Fibroblast of skin of right quadriceps (primary cell): ENCODE measurements at regions not wholly inside any gene's neighbourhood (a gene's known extent, or its start where the extent isn't known, plus 50 kb on each side); places are given as distances from the start of the nearest gene placed in this dataset.

ENCODE experiments used
- DNase-seq: peaks from one replicate; pipeline ENCODE4 v3.0.0-alpha.2; 2013

DNA sequence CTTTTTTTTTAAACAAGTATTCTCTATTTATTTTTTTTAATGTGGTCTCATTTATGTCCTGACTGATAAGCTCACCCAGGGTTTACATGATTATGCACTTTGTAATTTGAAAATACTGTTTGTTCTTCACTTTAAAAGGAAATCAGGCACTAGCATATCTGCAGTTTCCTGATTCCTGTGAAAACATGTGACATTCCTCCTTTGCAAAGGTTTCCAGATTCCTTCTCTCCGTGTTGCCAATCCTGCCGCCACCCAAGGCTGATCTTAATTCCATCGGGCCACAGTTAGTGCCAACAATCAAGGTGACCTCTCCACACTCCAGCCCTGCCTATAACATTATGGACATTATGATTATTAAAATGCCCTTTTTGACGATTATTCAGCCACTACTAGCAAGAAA, 225.4 kb downstream of the PCDH7 start:
- DNase-seq, result no peak

- no peak for DNase-seq
Measured at GRCh38 chr4:30946288-30946687, 226.1 kb downstream of the PCDH7 start.

DNA sequence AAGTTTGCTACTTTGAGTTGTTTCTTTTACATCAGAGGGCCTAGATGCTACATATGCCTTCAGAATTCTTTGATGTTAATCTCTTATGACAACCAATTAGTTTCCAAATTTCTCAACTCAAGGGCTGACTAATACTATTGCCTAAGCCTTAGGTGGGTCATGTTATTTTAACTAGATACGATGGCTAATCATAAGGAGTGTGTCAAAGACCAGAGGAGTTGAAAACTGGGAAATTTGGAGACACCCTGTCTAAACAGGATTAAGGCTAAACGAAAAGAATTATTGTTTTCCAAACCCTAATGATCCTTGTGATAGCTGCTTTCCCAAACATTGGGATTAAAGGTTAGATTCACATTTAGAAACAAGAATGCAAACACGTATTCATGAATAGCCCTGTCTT, 228.5 kb downstream of the PCDH7 start:
- DNase-seq, result peak; percentile 13

DNA sequence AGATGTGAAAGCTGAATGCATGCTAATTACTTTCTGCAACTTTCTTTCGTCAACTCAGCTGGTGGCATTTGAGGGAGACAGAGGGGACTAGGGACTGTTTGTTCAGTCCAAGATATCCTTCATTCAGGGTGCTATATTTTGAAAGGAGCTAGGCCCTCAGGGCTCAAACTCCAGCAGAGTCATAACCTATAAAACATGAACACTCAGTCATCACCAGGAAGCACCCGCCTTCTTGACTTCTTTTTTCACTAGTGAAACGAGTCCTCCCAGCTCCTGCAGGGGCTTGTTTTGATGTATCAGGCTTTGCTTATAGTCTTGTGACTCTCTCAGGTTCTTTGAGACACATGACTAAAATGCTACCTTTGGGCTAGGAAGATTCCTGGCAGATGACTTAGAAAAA, 230.6 kb downstream of the PCDH7 start:
- no peak for DNase-seq

GRCh38 chr4:30952526-30953219, 232.5 kb downstream of the PCDH7 start:
- DNase-seq, result no peak

DNA sequence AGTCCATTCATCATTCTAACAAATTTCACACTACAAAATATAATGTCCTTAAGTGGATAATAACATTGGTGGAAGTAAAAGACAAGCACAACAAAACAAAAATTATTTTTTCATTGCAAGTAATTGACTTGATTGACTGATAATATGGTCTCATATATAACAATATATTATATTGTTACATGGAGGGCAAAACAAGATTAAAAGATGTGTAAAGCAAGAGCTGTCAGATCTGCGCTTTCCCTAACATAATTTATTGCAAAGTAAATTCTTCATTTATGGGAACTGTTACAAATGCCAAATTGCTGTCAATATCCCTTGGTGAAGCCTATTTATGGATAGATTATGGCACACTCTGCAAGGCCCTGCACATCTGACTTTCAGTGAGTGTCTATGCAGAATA, 233.6 kb downstream of the PCDH7 start:
- DNase-seq, result no peak

- DNase-seq, result no peak
Measured at GRCh38 chr4:30956916-30957315, 236.7 kb downstream of the PCDH7 start.

GRCh38 chr4:30957706-30958105, 237.5 kb downstream of the PCDH7 start:
- no peak for DNase-seq

GRCh38 chr4:30959781-30960485, 239.8 kb downstream of the PCDH7 start:
- no peak for DNase-seq

GRCh38 chr4:30962939-30963338, 242.8 kb downstream of the PCDH7 start:
- peak; percentile 7 for DNase-seq

DNA sequence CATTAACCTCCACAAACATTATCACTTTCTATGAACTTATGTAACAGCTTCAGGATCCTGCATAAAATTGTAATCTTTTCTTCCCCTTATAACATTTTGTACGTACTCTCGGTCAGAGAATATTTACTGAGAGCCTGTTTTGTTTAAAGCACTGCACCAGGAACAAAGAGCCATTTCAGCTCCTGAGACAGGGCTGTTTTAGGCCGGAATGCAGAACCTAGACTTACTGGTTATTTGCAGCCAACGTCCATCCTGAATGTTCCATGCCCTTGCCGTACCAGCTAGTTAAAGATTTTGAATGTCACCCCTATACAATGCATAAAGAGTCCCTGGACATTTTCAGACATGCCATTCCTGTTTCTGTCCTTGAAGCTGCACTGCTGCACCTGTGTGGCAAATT, 248.8 kb downstream of the PCDH7 start:
- no peak for DNase-seq

DNA sequence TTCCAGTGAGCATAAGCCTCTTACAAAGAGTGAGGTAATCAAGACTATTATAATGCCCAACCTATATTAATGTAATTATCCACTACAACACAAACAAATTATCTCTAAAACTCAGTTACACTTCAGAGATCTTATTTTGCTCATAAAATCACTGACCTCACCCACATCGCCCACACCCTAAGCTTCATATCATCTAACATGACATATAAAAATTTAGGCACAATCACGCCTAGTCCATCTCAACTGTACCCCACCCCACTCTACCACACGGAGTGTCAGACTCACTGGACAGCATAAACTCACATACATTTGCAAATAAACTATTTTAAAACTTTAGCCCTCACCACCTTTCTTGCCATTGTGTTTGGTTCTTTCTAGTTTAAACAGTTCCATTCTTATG, 252.4 kb downstream of the PCDH7 start:
- DNase-seq, result no peak

- no peak for DNase-seq
Measured at GRCh38 chr4:30973993-30974392, 253.8 kb downstream of the PCDH7 start.

DNA sequence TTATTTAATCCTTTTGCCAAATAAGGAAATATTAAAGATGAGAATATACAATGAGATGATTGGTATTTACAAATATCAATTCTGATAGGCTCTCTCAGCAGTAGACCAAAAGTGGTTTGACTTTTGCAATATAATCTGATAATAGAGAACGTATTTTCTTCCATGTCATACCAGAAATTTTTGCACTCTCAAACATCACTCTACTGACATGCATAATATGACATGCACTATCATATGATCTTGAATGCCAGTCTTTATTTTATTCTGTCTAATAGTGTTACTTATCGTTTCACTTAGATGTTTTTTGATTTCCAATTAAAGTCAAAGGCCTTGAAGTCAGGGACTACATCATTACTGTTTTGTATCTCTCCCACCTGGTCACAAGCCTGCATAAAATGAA, 259.2 kb downstream of the PCDH7 start:
- no peak for DNase-seq

GRCh38 chr4:30989508-30989907, 269.3 kb downstream of the PCDH7 start:
- no peak for DNase-seq

GRCh38 chr4:30996841-30997240, 276.7 kb downstream of the PCDH7 start:
- no peak for DNase-seq

DNA sequence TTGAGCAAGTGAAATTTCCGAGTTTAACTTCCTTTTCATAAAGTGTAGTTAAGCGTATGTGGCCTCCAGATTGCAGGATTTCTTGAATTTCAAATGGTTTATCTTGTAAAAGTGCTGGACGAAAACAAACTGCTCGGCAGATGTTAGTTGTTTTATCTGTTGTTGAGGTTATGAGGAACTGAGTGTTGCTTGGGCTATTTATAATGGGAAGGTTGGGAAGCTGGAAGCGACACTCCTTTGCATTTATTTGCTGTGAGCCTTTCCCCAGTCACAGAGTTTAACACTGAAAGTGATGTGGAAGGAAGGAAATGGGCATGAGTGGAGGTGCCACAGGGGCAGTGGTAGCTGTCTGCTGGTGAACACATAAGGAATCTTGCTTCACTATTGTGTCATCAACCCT, 284.9 kb downstream of the PCDH7 start:
- no peak for DNase-seq

- DNase-seq, result no peak
Measured at GRCh38 chr4:31007858-31008257, 287.7 kb downstream of the PCDH7 start.

DNA sequence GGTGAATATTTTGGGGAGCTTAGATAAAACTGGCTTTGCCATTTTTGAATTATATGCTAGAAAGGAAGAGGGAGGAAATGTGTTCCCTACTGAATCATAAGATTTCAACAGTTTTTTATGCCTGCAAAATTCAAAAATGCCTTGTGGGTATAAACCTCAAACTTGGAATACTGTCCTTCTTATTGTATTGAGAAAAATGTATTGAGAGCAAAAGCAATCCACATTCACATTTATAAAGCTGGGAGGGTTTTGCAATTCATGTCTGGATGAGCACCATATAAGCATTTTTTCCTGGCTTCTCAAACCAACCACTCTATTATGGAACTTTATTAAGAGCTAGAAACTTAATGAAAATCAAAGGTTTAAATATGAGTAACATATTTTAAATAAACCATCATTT, 289.8 kb downstream of the PCDH7 start:
- peak; percentile 1 for DNase-seq

GRCh38 chr4:31015123-31015522, 295.0 kb downstream of the PCDH7 start:
- DNase-seq, result no peak

DNA sequence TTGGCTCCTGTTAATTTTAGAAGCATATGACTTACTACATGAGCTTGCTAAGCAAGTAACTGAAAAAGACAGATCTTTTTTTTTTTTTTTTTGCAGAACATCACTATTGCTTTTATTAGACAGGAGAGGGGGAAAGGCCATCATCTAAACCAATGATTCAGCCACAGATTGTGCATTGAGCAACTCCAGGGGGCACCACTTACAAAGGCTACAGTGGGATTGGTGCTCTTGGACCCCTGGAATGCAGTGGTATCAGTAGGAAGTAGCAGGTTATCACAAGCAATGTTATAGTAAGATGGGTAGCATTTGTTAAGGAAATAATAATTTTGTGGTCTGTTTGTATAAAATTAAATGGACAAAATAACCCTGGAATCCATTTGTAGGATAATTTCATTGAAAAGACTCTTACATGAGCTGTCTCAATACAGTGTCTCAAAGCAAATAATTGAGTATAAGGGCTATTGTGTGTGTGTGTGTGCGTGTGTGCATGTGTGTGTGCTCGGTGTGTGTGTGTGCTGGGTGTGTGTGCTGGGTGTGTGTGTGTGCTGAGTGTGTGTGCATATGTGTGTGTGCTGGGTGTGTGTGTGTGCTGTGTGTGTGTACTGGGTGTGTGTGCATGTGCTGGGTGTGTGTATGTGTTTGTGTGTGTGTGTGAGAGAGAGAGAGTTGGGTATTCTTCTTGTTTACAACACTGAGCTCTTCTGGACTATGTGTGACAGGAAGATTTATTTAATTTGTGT, 296.3 kb downstream of the PCDH7 start:
- DNase-seq, result no peak

- no peak for DNase-seq
Measured at GRCh38 chr4:31020363-31020762, 300.2 kb downstream of the PCDH7 start.

- DNase-seq, result no peak
Measured at GRCh38 chr4:31021008-31021407, 300.8 kb downstream of the PCDH7 start.

- DNase-seq, result no peak
Measured at GRCh38 chr4:31022702-31023101, 302.5 kb downstream of the PCDH7 start.
